NCI-H82 treated with DMSO at 0.1 percent for 48 hours (cell line): ENCODE measurements at regions not wholly inside any gene's neighbourhood (a gene's known extent, or its start where the extent isn't known, plus 50 kb on each side); places are given as distances from the start of the nearest gene placed in this dataset.
"Not testable (repeated sequence)": the region's sequence is repeated elsewhere in the genome, so short reads cannot be mapped to it uniquely, and the experiment has no call there.

Experiments
- DNase-seq: peaks from one replicate; lab custom pipeline; 2025; ENCODE audit not compliant: unreplicated experiment; lab: John Stamatoyannopoulos, UW

- no peak for DNase-seq
These were observed 93.7 kb downstream of the ASB1 start for GRCh38 chr2:238520359-238520886.

GRCh38 chr2:238521002-238521401 is 94.3 kb downstream of the ASB1 start:
- no peak for DNase-seq

GRCh38 chr2:238521870-238522269 is 95.1 kb downstream of the ASB1 start:
- DNase-seq, result no peak

GRCh38 chr2:238523158-238524110 is 96.7 kb downstream of the ASB1 start:
- DNase-seq, result no peak

- no peak for DNase-seq
These were observed 97.8 kb downstream of the ASB1 start for GRCh38 chr2:238524426-238524983.

- no peak for DNase-seq
These were observed 99.3 kb downstream of the ASB1 start for GRCh38 chr2:238525990-238526389.

GRCh38 chr2:238527565-238527964 is 100.8 kb downstream of the ASB1 start:
- no peak for DNase-seq

GRCh38 chr2:238528953-238529781 is 102.4 kb downstream of the ASB1 start:
- DNase-seq, result no peak

- not testable (repeated sequence) for DNase-seq
These were observed 104.4 kb downstream of the ASB1 start for GRCh38 chr2:238531017-238531645.

GRCh38 chr2:238543732-238544131 is 117.0 kb downstream of the ASB1 start:
- DNase-seq, result not testable (repeated sequence)

GRCh38 chr2:238548902-238549462 is 122.3 kb downstream of the ASB1 start:
- DNase-seq, result no peak

- no peak for DNase-seq
These were observed 123.1 kb downstream of the ASB1 start for GRCh38 chr2:238549866-238550265.

GRCh38 chr2:238551091-238551490 is 124.4 kb downstream of the ASB1 start:
- no peak for DNase-seq

- no peak for DNase-seq
These were observed 125.5 kb downstream of the ASB1 start for GRCh38 chr2:238552226-238552625.

GRCh38 chr2:238553159-238553558 is 126.4 kb downstream of the ASB1 start:
- DNase-seq, result no peak

- no peak for DNase-seq
These were observed 128.0 kb downstream of the ASB1 start for GRCh38 chr2:238554468-238555315.

- no peak for DNase-seq
These were observed 129.2 kb downstream of the ASB1 start for GRCh38 chr2:238555786-238556542.

- DNase-seq, result no peak
These were observed 130.7 kb downstream of the ASB1 start for GRCh38 chr2:238557431-238557830.

GRCh38 chr2:238557936-238558335 is 131.2 kb downstream of the ASB1 start:
- DNase-seq, result no peak
